Adrenal gland (tissue), 5 donors: ENCODE measurements at regions not wholly inside any gene's neighbourhood (a gene's known extent, or its start where the extent isn't known, plus 50 kb on each side); places are given as distances from the start of the nearest gene placed in this dataset.

ENCODE experiments used
- POLR2A ChIP-seq, 2 donors: fragments of 450-650 bp; IDR thresholded peaks; one replicate each; pipeline ENCODE4 v1.6.1; 2017; ENCODE audit warnings: antibody characterized with exemption in 2 of 2, mild to moderate bottlenecking in 2 of 2, moderate library complexity in 1 of 2
- TF ChIP-seq, protein P1 (sequence below), 6 experiments: fragments of 450-650 bp in 4 of 6; fragments of 200-600 bp in 2 of 6; sonication (generic) in 1 of 6; IDR thresholded peaks; 1 replicate in 5 of 6; 2 replicates in 1 of 6; pipeline versions ENCODE4 v1.5.1 to v1.8.0; 2016 to 2021; ENCODE audit warnings: antibody characterized with exemption in 6 of 6, mild to moderate bottlenecking in 2 of 6, moderate library complexity in 1 of 6
- donor health status: DM: no; HTN: no; CAD: no.

DNA sequence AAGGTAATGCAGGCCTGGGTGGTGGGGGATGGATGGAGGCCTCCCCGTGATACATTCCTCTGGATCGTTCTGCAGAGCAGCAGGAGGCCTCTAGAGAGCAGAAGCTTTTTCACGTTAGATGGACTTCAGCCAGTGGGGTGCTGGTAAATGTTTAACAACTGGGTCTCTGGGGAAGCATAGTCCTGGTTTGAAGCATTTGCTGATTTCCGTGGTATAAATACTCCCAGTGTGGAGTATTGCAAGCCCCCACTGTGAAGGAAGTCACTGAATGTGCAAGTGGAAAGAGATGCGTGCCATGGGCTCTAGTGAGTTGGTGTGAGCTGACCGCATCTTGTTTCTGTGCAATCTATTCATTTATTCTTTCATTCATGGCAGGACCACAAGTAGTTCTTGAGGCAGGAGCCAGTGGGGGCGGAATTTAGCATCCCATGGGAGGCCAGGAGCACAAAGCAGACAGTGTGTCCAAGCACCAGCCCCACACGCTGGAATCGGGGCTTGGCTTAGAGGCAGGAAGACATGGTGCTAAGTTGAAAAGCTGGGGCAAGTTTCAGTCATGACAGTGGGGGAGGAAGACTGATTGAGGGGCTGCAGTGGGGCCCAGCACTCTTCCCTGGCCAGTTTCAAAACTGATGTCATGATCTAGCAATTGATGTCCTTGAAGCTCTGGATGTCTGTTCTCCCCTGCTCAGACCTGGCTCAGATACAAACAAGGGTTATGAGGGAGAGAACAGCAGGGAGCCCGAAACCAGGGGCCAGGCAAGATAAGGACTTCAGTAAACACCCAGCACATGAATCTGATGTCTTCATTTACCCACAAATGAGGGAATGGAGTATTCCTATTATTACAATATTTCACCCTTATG lies 280.9 kb upstream of the LYZL1 start:
- TF ChIP-seq, protein P1, sequence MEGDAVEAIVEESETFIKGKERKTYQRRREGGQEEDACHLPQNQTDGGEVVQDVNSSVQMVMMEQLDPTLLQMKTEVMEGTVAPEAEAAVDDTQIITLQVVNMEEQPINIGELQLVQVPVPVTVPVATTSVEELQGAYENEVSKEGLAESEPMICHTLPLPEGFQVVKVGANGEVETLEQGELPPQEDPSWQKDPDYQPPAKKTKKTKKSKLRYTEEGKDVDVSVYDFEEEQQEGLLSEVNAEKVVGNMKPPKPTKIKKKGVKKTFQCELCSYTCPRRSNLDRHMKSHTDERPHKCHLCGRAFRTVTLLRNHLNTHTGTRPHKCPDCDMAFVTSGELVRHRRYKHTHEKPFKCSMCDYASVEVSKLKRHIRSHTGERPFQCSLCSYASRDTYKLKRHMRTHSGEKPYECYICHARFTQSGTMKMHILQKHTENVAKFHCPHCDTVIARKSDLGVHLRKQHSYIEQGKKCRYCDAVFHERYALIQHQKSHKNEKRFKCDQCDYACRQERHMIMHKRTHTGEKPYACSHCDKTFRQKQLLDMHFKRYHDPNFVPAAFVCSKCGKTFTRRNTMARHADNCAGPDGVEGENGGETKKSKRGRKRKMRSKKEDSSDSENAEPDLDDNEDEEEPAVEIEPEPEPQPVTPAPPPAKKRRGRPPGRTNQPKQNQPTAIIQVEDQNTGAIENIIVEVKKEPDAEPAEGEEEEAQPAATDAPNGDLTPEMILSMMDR (IDR thresholded peaks at IDR 0.05) = no peak
- no peak for TF ChIP-seq POLR2A (IDR thresholded peaks at IDR 0.05)
